ENCODE measurements at regions not wholly inside any gene's neighbourhood (a gene's known extent, or its start where the extent isn't known, plus 50 kb on each side); places are given as distances from the start of the nearest gene placed in this dataset.

- no peak for DNase-seq
Measured at GRCh38 chr6:3587660-3588059, 130.8 kb upstream of the SLC22A23 start.

GRCh38 chr6:3585320-3585935, 128.6 kb upstream of the SLC22A23 start:
- no peak for DNase-seq

- DNase-seq = no peak
Measured at GRCh38 chr6:3584606-3585005, 127.8 kb upstream of the SLC22A23 start.

GRCh38 chr6:3581469-3581868, 124.6 kb upstream of the SLC22A23 start:
- DNase-seq = no peak

- DNase-seq = no peak
Measured at GRCh38 chr6:3579652-3580175, 122.9 kb upstream of the SLC22A23 start.

GRCh38 chr6:3578981-3579380, 122.1 kb upstream of the SLC22A23 start:
- DNase-seq = no peak

GRCh38 chr6:3577517-3577916, 120.7 kb upstream of the SLC22A23 start:
- DNase-seq = no peak

- no peak for DNase-seq
Measured at GRCh38 chr6:3575701-3576100, 118.9 kb upstream of the SLC22A23 start.

- no peak for DNase-seq
Measured at GRCh38 chr6:3575166-3575565, 118.3 kb upstream of the SLC22A23 start.

GRCh38 chr6:3573670-3574069, 116.8 kb upstream of the SLC22A23 start:
- DNase-seq = no peak

- no peak for DNase-seq
Measured at GRCh38 chr6:3571836-3572235, 115.0 kb upstream of the SLC22A23 start.

GRCh38 chr6:3571250-3571681, 114.4 kb upstream of the SLC22A23 start:
- no peak for DNase-seq

GRCh38 chr6:3569816-3570215, 113.0 kb upstream of the SLC22A23 start:
- DNase-seq = no peak

- DNase-seq = no peak
Measured at GRCh38 chr6:3568396-3569082, 111.7 kb upstream of the SLC22A23 start.

GRCh38 chr6:3566812-3567211, 110.0 kb upstream of the SLC22A23 start:
- DNase-seq = no peak

GRCh38 chr6:3565291-3565690, 108.4 kb upstream of the SLC22A23 start:
- no peak for DNase-seq

GRCh38 chr6:3561725-3562124, 104.9 kb upstream of the SLC22A23 start:
- no peak for DNase-seq

- DNase-seq = no peak
Measured at GRCh38 chr6:3560211-3560610, 103.4 kb upstream of the SLC22A23 start.

GRCh38 chr6:3559561-3559960, 102.7 kb upstream of the SLC22A23 start:
- DNase-seq = no peak

- DNase-seq = no peak
Measured at GRCh38 chr6:3557336-3557735, 100.5 kb upstream of the SLC22A23 start.

GRCh38 chr6:3553254-3553653, 96.4 kb upstream of the SLC22A23 start:
- no peak for DNase-seq

- no peak for DNase-seq
Measured at GRCh38 chr6:3551716-3552511, 95.1 kb upstream of the SLC22A23 start.

- no peak for DNase-seq
Measured at GRCh38 chr6:3549314-3549940, 92.6 kb upstream of the SLC22A23 start.

Measured in SHP77 treated with DMSO at 0.1 percent for 48 hours (cell line).